ENCODE measurements at regions not wholly inside any gene's neighbourhood (a gene's known extent, or its start where the extent isn't known, plus 50 kb on each side); places are given as distances from the start of the nearest gene placed in this dataset.

- Histone ChIP-seq H3K27me3 (ENCODE audit: insufficient read depth, low read length, poor library complexity) (no peaks in the 10 kb centered on the region), H3K4me3 (ENCODE audit: low read length) (no peak overlapping the region), H2AK5ac (ENCODE audit: low read length) (no peak overlapping the region), H3K4me2 (ENCODE audit: low read length) (no peak overlapping the region), H3K27ac (ENCODE audit: low read depth, low read length) (no peak overlapping the region), H3K4me1 (ENCODE audit: control insufficient read depth, low read depth, low read length) (no peaks in the 10 kb centered on the region), H4K5ac (ENCODE audit: low read length) (no peak overlapping the region), H2BK5ac (ENCODE audit: low read length) (no peak overlapping the region), H2BK120ac (ENCODE audit: low read depth, low read length) (no peak overlapping the region), H3K79me1 (ENCODE audit: low read length) (no peaks in the 10 kb centered on the region), H3K18ac (ENCODE audit: low read length) (no peak overlapping the region), H2BK15ac (replicated peaks; ENCODE audit: low read depth) (no peak overlapping the region), H4K8ac (ENCODE audit: low read depth, low read length) (no peak overlapping the region), H3K56ac (ENCODE audit: low read length) (no peak overlapping the region), H3K4ac (ENCODE audit: low read depth, low read length) (no peak overlapping the region), H3K23ac (ENCODE audit: low read length) (no peak overlapping the region), H3K9ac (ENCODE audit: low read length) (no peak overlapping the region), H3K36me3 (ENCODE audit: control insufficient read depth, insufficient read depth, low read length) (no peaks in the 10 kb centered on the region), H3K79me2 (ENCODE audit: control insufficient read depth, insufficient read depth, low read length) (no peaks in the 10 kb centered on the region)
- no peak for DNase-seq
- WGBS (ENCODE audit: extremely low coverage, insufficient coverage, low lambda C conversion rate), result no CpG with 5 or more reads among the region's 4 CpGs
These were observed 77.2 kb downstream of the ACKR3 start for GRCh38 chr2:236646871-236647270.

DNA sequence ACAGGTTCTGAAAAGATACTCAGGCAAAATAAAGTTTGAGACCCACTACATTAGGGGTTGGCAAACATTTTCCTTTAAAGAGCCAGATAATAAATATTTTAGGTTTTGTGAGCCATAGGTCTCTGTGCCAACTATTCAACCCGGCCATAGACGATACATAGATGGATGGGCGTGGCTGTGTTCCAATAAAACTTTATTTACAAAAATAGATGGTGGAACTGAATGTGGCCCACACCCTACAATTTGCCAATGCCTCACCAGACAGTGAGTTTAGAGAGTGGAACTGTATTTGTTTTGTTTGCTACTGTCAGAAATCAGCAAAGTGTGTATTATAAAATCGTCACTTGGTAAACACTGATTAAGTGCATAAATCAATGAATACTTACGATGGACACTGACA, 78.0 kb downstream of the ACKR3 start:
- Histone ChIP-seq H3K4me3 (ENCODE audit: low read length) (no peak overlapping the region), H3K79me1 (ENCODE audit: low read length) (no peaks in the 10 kb centered on the region), H2BK15ac (replicated peaks; ENCODE audit: low read depth) (no peak overlapping the region), H3K27ac (ENCODE audit: low read depth, low read length) (no peak overlapping the region), H3K79me2 (ENCODE audit: control insufficient read depth, insufficient read depth, low read length) (no peaks in the 10 kb centered on the region), H3K36me3 (ENCODE audit: control insufficient read depth, insufficient read depth, low read length) (no peaks in the 10 kb centered on the region), H2AK5ac (ENCODE audit: low read length) (no peak overlapping the region), H3K18ac (ENCODE audit: low read length) (no peak overlapping the region), H2BK120ac (ENCODE audit: low read depth, low read length) (no peak overlapping the region), H3K4me2 (ENCODE audit: low read length) (no peak overlapping the region), H3K23ac (ENCODE audit: low read length) (no peak overlapping the region), H3K9ac (ENCODE audit: low read length) (no peak overlapping the region), H4K5ac (ENCODE audit: low read length) (no peak overlapping the region), H2BK5ac (ENCODE audit: low read length) (no peak overlapping the region), H4K8ac (ENCODE audit: low read depth, low read length) (no peak overlapping the region), H3K4me1 (ENCODE audit: control insufficient read depth, low read depth, low read length) (no peaks in the 10 kb centered on the region), H3K4ac (ENCODE audit: low read depth, low read length) (no peak overlapping the region), H3K56ac (ENCODE audit: low read length) (no peak overlapping the region), H3K27me3 (ENCODE audit: insufficient read depth, low read length, poor library complexity) (no peaks in the 10 kb centered on the region)
- no CpG with 5 or more reads among the region's 5 CpGs for WGBS (ENCODE audit: extremely low coverage, insufficient coverage, low lambda C conversion rate)
- DNase-seq, result no peak

DNA sequence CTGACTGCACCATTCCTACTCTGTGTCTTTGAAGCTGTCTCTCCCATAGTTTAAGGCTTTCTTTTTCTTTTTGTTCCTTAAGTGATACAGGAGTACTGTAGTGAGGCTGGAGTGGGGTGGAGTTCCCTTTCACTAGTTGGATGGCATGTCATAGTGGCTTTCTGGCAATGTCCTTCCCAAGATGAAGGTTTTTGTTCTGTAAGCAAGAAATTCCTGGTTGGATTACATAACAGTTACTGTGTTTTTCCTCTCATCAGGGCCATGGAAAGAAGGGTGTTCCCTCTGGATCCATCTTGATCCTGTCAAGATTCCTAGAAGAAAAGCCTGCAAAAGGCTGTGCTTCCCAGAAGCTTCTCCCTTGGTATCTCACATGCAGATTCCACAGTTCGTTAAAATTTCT, 84.2 kb downstream of the ACKR3 start:
- H3K79me1 ChIP-seq (ENCODE audit: low read length), result no peaks in the 10 kb centered on the region
- no peaks in the 10 kb centered on the region for H3K36me3 ChIP-seq (ENCODE audit: control insufficient read depth, insufficient read depth, low read length)
- no peak overlapping the region for H4K8ac ChIP-seq (ENCODE audit: low read depth, low read length)
- no peak for DNase-seq
- no peaks in the 10 kb centered on the region for H3K79me2 ChIP-seq (ENCODE audit: control insufficient read depth, insufficient read depth, low read length)
- H3K23ac ChIP-seq (ENCODE audit: low read length), result no peak overlapping the region
- H3K27me3 ChIP-seq (ENCODE audit: insufficient read depth, low read length, poor library complexity), result no peaks in the 10 kb centered on the region
- H4K5ac ChIP-seq (ENCODE audit: low read length), result no peak overlapping the region
- no peak overlapping the region for H2BK15ac ChIP-seq (replicated peaks; ENCODE audit: low read depth)
- H3K18ac ChIP-seq (ENCODE audit: low read length), result no peak overlapping the region
- no peak overlapping the region for H3K56ac ChIP-seq (ENCODE audit: low read length)
- H2BK120ac ChIP-seq (ENCODE audit: low read depth, low read length), result no peak overlapping the region
- H2AK5ac ChIP-seq (ENCODE audit: low read length), result no peak overlapping the region
- no peaks in the 10 kb centered on the region for H3K4me1 ChIP-seq (ENCODE audit: control insufficient read depth, low read depth, low read length)
- no peak overlapping the region for H3K4me2 ChIP-seq (ENCODE audit: low read length)
- H3K4me3 ChIP-seq (ENCODE audit: low read length), result no peak overlapping the region
- no peak overlapping the region for H2BK5ac ChIP-seq (ENCODE audit: low read length)
- no CpG with 5 or more reads among the region's 1 CpG for WGBS (ENCODE audit: extremely low coverage, insufficient coverage, low lambda C conversion rate)
- H3K4ac ChIP-seq (ENCODE audit: low read depth, low read length), result no peak overlapping the region
- no peak overlapping the region for H3K27ac ChIP-seq (ENCODE audit: low read depth, low read length)
- H3K9ac ChIP-seq (ENCODE audit: low read length), result no peak overlapping the region

- H3K27ac ChIP-seq (ENCODE audit: low read depth, low read length), result no peak overlapping the region
- WGBS (ENCODE audit: extremely low coverage, insufficient coverage, low lambda C conversion rate), result no CpG with 5 or more reads among the region's 6 CpGs
- no peaks in the 10 kb centered on the region for H3K79me2 ChIP-seq (ENCODE audit: control insufficient read depth, insufficient read depth, low read length)
- H2BK120ac ChIP-seq (ENCODE audit: low read depth, low read length), result no peak overlapping the region
- no peaks in the 10 kb centered on the region for H3K27me3 ChIP-seq (ENCODE audit: insufficient read depth, low read length, poor library complexity)
- no peak overlapping the region for H3K18ac ChIP-seq (ENCODE audit: low read length)
- no peaks in the 10 kb centered on the region for H3K4me1 ChIP-seq (ENCODE audit: control insufficient read depth, low read depth, low read length)
- H2BK15ac ChIP-seq (replicated peaks; ENCODE audit: low read depth), result no peak overlapping the region
- H2AK5ac ChIP-seq (ENCODE audit: low read length), result no peak overlapping the region
- H3K56ac ChIP-seq (ENCODE audit: low read length), result no peak overlapping the region
- no peaks in the 10 kb centered on the region for H3K36me3 ChIP-seq (ENCODE audit: control insufficient read depth, insufficient read depth, low read length)
- no peak overlapping the region for H3K4ac ChIP-seq (ENCODE audit: low read depth, low read length)
- DNase-seq, result no peak
- H4K8ac ChIP-seq (ENCODE audit: low read depth, low read length), result no peak overlapping the region
- H3K4me2 ChIP-seq (ENCODE audit: low read length), result no peak overlapping the region
- no peaks in the 10 kb centered on the region for H3K79me1 ChIP-seq (ENCODE audit: low read length)
- H3K9ac ChIP-seq (ENCODE audit: low read length), result no peak overlapping the region
- no peak overlapping the region for H2BK5ac ChIP-seq (ENCODE audit: low read length)
- H4K5ac ChIP-seq (ENCODE audit: low read length), result no peak overlapping the region
- no peak overlapping the region for H3K23ac ChIP-seq (ENCODE audit: low read length)
- no peak overlapping the region for H3K4me3 ChIP-seq (ENCODE audit: low read length)
These were observed 84.9 kb downstream of the ACKR3 start for GRCh38 chr2:236654496-236654895.

DNA sequence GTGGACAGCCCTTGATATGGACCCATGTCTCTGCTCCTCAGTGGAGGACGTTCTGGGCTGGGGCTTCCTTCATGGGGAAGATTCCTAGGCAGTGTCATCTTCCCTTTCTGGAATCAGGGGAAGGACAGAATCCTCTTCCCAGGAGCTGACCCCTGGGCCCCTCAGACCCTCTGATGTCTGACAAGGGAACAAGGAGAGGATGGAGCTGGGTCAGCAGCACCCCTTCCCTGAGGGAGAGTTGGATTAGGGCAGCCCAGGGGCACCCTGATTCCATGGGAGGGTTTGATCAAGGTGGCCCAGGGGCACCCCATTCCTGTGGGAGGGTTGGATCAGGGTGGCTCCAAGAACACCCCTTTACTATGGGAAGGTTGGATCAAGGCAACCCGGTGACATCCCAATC, 86.5 kb downstream of the ACKR3 start:
- Histone ChIP-seq H3K79me1 (ENCODE audit: low read length) (no peaks in the 10 kb centered on the region), H3K23ac (ENCODE audit: low read length) (no peak overlapping the region), H3K27me3 (ENCODE audit: insufficient read depth, low read length, poor library complexity) (no peaks in the 10 kb centered on the region), H2AK5ac (ENCODE audit: low read length) (no peak overlapping the region), H3K79me2 (ENCODE audit: control insufficient read depth, insufficient read depth, low read length) (no peaks in the 10 kb centered on the region), H2BK5ac (ENCODE audit: low read length) (no peak overlapping the region), H3K18ac (ENCODE audit: low read length) (no peak overlapping the region), H3K36me3 (ENCODE audit: control insufficient read depth, insufficient read depth, low read length) (no peaks in the 10 kb centered on the region), H4K5ac (ENCODE audit: low read length) (no peak overlapping the region), H3K9ac (ENCODE audit: low read length) (no peak overlapping the region), H3K4me3 (ENCODE audit: low read length) (no peak overlapping the region), H3K4me2 (ENCODE audit: low read length) (no peak overlapping the region), H3K27ac (ENCODE audit: low read depth, low read length) (no peak overlapping the region), H2BK15ac (replicated peaks; ENCODE audit: low read depth) (no peak overlapping the region), H3K4me1 (ENCODE audit: control insufficient read depth, low read depth, low read length) (peaks cover 2% of the 10 kb centered on the region), H3K56ac (ENCODE audit: low read length) (no peak overlapping the region), H3K4ac (ENCODE audit: low read depth, low read length) (no peak overlapping the region), H4K8ac (ENCODE audit: low read depth, low read length) (no peak overlapping the region), H2BK120ac (ENCODE audit: low read depth, low read length) (no peak overlapping the region)
- WGBS (ENCODE audit: extremely low coverage, insufficient coverage, low lambda C conversion rate), result no CpG with 5 or more reads among the region's 2 CpGs
- DNase-seq, result no peak

DNA sequence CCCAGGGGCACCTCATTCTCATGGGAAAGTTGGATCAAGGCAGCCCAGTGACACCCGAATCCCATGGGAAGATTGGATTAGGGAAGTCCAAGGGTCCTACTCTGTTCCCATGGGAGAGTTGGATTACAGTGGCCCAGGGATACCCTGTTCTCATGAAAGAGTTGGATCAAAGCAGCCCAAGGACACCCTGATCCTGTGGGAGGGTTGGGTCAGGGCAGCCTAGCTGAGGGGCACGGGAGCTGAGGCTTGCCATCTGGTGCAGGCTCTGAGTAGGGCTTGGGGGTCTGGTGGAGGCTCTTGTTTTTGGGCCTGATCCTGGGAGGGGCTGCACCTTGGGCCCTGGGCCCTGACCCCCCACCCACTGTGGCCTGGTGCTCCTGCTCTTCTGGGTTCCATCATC, 87.1 kb downstream of the ACKR3 start:
- H4K8ac ChIP-seq (ENCODE audit: low read depth, low read length), result no peak overlapping the region
- H2BK5ac ChIP-seq (ENCODE audit: low read length), result no peak overlapping the region
- H3K36me3 ChIP-seq (ENCODE audit: control insufficient read depth, insufficient read depth, low read length), result no peaks in the 10 kb centered on the region
- no peaks in the 10 kb centered on the region for H3K79me1 ChIP-seq (ENCODE audit: low read length)
- H3K4me2 ChIP-seq (ENCODE audit: low read length), result no peak overlapping the region
- WGBS (ENCODE audit: extremely low coverage, insufficient coverage, low lambda C conversion rate), result no CpG with 5 or more reads among the region's 2 CpGs
- no peak overlapping the region for H2AK5ac ChIP-seq (ENCODE audit: low read length)
- no peak overlapping the region for H3K4me3 ChIP-seq (ENCODE audit: low read length)
- no peak overlapping the region for H3K9ac ChIP-seq (ENCODE audit: low read length)
- H3K18ac ChIP-seq (ENCODE audit: low read length), result no peak overlapping the region
- no peak overlapping the region for H2BK15ac ChIP-seq (replicated peaks; ENCODE audit: low read depth)
- H3K4ac ChIP-seq (ENCODE audit: low read depth, low read length), result no peak overlapping the region
- peaks cover 7% of the 10 kb centered on the region for H3K4me1 ChIP-seq (ENCODE audit: control insufficient read depth, low read depth, low read length)
- no peak overlapping the region for H4K5ac ChIP-seq (ENCODE audit: low read length)
- no peak overlapping the region for H3K23ac ChIP-seq (ENCODE audit: low read length)
- no peaks in the 10 kb centered on the region for H3K27me3 ChIP-seq (ENCODE audit: insufficient read depth, low read length, poor library complexity)
- no peak overlapping the region for H2BK120ac ChIP-seq (ENCODE audit: low read depth, low read length)
- no peak overlapping the region for H3K56ac ChIP-seq (ENCODE audit: low read length)
- no peak for DNase-seq
- no peak overlapping the region for H3K27ac ChIP-seq (ENCODE audit: low read depth, low read length)
- no peaks in the 10 kb centered on the region for H3K79me2 ChIP-seq (ENCODE audit: control insufficient read depth, insufficient read depth, low read length)

All from mesendoderm (in vitro differentiated cells).